ENCODE measurements at regions not wholly inside any gene's neighbourhood (a gene's known extent, or its start where the extent isn't known, plus 50 kb on each side); places are given as distances from the start of the nearest gene placed in this dataset.

GRCh38 chr21:22164912-22165311 lies 1166.7 kb downstream of the NCAM2 start:
- TF ChIP-seq, protein P1, sequence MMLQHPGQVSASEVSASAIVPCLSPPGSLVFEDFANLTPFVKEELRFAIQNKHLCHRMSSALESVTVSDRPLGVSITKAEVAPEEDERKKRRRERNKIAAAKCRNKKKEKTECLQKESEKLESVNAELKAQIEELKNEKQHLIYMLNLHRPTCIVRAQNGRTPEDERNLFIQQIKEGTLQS (IDR thresholded peaks at IDR 0.05), result no peak
- TF ChIP-seq CTCF (IDR thresholded peaks at IDR 0.05 in 2 of 3, conservative IDR thresholded peaks at IDR 0.05 in 1 of 3; ENCODE audit: borderline replicate concordance in 1 of 3, insufficient read depth in 1 of 3, low read depth in 2 of 3, low read length in 2 of 3), result no peak
- TF ChIP-seq YY1 (IDR thresholded peaks at IDR 0.05; ENCODE audit: extremely low read depth, insufficient replicate concordance, low read depth, low read length), result no peak
- no peak for TF ChIP-seq CEBPB (IDR thresholded peaks at IDR 0.05; ENCODE audit: low read depth)
- TF ChIP-seq POLR2AphosphoS5 (IDR thresholded peaks at IDR 0.05; ENCODE audit: low read depth, low read length), result no peak
- TF ChIP-seq SIN3A (IDR thresholded peaks at IDR 0.05; ENCODE audit: low read depth), result no peak
- TF ChIP-seq JUND (IDR thresholded peaks at IDR 0.05), result no peak
- no peak for TF ChIP-seq ZNF274 (IDR thresholded peaks at IDR 0.05; ENCODE audit: low read depth, low read length)
- no peak for TF ChIP-seq POLR2A (IDR thresholded peaks at IDR 0.05; ENCODE audit: borderline replicate concordance, extremely low read depth, insufficient read depth, insufficient read length)
- no peak for TF ChIP-seq SP1 (IDR thresholded peaks at IDR 0.05; ENCODE audit: low read depth)

Data from HCT116 (cell line).